ENCODE measurements at regions not wholly inside any gene's neighbourhood (a gene's known extent, or its start where the extent isn't known, plus 50 kb on each side); places are given as distances from the start of the nearest gene placed in this dataset.

GRCh38 chr2:167692191-167692590 is 555.2 kb downstream of the STK39 start:
- H3K27ac ChIP-seq: no peak overlapping the region
- TF ChIP-seq CTCF (conservative IDR thresholded peaks at IDR 0.05): no peak

DNA sequence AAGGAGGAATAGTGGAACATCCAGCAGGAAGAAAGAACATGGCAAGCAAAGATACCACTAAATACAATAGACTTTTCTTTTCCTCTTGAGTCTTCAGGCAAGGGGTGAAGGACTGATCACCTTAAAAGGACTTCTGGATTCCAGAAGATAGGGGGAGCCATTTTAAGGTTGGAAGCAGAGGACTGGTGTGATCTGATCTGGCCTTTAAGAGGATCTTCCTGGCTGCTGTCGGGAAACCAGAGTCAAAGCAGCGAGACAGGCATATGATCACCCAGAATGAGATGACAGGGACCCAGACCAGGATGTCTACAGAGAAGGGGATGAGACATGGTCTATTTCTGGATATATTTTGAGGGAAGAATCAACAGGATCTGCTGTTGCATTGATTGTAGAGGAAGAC is 558.0 kb downstream of the STK39 start:
- H3K27ac ChIP-seq: no peak overlapping the region
- TF ChIP-seq CTCF (conservative IDR thresholded peaks at IDR 0.05): no peak

DNA sequence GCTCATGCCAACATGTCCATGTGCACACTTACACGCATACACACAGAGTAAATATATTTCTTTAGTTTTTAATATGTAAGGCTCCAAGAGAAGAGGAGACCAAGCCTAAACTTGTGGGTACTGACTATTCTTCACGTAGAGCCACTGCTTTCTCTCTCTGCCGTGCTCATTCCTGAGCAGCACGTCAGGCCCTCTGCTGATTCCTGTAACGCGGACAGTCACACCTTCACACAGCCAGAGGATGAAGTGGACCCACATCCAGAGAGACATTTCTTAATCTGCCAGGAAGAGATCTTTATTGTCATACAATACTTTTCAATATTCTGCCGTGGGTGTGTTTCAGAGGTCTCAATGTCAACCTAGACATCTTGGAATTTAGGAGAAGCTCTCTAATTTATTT is 560.7 kb downstream of the STK39 start:
- no peak for TF ChIP-seq CTCF (conservative IDR thresholded peaks at IDR 0.05)

DNA sequence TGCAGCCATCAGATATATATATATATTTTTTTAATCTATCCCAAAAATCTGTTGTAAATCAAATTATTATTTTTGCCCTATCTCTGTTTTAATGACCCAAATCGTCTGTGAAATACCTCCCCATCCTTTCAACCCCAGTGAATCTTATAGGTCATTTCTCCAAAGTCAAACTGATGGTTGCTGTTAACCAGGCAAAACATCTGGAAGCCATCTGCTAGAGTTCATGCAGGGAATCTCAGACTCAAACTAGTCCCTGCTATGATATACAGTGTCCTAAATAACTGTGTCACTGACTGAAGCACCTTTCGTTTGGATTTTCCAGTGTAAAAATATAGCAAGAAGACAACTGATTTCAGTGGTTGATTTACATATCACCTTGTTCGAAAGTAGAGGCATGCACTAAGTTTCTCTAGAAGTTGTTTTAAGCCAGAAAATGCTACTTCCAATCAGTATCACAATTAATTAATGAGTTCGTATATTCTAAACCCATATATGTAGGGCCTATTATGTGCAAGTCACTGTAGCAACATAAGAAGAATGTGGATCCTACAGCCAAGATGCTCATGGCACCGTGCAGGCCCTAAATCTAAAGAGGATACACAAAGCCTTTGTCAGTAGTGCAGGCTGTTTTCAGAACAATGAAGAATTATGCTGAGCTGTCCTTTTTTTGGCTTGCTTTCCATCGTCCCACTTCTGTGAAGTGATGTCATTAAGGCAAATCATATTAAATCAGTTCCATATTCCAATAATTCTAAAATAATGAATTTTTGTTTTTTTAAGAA is 566.0 kb downstream of the STK39 start:
- TF ChIP-seq CTCF (conservative IDR thresholded peaks at IDR 0.05): no peak
- no peak overlapping the region for H3K27ac ChIP-seq

More for the DNA sequence above, 560.7 kb downstream of the STK39 start:
- H3K27ac ChIP-seq: no peak overlapping the region

DNA sequence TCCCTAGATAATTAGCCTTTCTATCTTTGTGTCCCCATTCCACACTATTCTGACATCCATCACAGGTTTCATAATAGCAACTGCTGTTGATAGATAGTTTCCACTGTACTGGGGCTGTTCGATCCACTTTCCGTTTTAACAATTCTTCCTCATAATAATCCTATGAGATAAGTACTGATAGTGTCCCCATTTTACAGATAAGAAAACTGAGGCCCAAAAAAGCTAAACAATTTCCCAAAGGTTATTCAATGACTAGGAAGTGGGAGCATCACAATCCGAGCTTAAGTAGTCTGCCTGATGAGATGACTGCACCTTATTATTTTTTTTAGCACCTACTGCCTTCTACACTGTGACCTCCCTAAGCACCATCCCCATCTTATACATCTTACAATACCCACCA is 569.2 kb downstream of the STK39 start:
- H3K27ac ChIP-seq: no peak overlapping the region
- TF ChIP-seq CTCF (conservative IDR thresholded peaks at IDR 0.05): no peak

DNA sequence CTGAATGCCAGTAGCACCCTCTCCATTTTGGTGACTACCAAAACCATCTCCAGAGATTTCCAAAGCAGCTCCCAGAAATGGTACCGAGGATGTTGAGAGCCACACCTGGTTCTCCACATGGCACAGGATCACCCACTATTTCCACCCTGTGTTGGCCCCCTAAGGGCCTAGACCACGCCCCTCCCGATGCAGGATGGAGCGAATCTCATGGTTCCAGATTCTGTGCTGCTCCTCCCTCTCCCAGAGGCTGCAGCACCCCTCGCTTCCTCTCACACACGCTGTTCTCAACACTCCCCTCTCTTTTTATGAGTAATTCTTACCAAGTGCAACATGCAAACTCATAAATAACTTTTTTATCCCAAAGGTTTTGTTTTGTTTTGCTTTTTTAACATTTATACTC is 571.5 kb downstream of the STK39 start:
- H3K27ac ChIP-seq: no peak overlapping the region

DNA sequence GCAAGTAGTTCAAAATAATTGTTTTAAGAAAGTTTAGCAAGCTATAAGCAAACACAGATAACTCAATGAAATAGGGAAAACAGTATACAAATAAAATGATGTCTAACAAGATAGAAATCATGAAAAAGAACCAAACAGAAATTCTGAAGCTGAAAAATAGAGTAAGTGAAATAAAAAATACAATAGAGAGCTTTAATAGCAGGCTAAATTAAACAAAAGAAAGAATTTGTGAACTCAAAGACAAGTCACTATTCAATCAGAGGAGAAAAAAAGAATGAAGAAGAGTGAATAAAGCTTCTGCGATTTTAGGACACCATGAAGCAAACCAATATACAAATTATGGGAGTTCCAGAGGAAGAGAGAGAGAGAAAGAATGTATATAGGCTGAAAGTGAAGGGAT is 576.8 kb downstream of the STK39 start:
- no peak overlapping the region for H3K27ac ChIP-seq
- no peak for TF ChIP-seq CTCF (conservative IDR thresholded peaks at IDR 0.05)

More for the DNA sequence above, 571.5 kb downstream of the STK39 start:
- no peak for TF ChIP-seq CTCF (conservative IDR thresholded peaks at IDR 0.05)

All from VCaP (cell line).